NAMALWA (cell line): ENCODE measurements at regions not wholly inside any gene's neighbourhood (a gene's known extent, or its start where the extent isn't known, plus 50 kb on each side); places are given as distances from the start of the nearest gene placed in this dataset.

ENCODE experiments used
- DNase-seq: peaks from one replicate; pipeline ENCODE4 v3.0.0-alpha.2; 2015; ENCODE audit warnings: low spot score

GRCh38 chr4:179441596-179441995 is 1999.4 kb upstream of the AGA start:
- no peak for DNase-seq

- DNase-seq = no peak
Measured at GRCh38 chr4:179447308-179447707, 2005.1 kb upstream of the AGA start.

GRCh38 chr4:179465131-179465797 is 2023.0 kb upstream of the AGA start:
- no peak for DNase-seq

- DNase-seq = no peak
Measured at GRCh38 chr4:179467878-179468277, 2025.6 kb upstream of the AGA start.

GRCh38 chr4:179472164-179472563 is 2029.9 kb upstream of the AGA start:
- no peak for DNase-seq

GRCh38 chr4:179478608-179479007 is 2036.4 kb upstream of the AGA start:
- no peak for DNase-seq

GRCh38 chr4:179485781-179486180 is 2043.5 kb upstream of the AGA start:
- DNase-seq = no peak

GRCh38 chr4:179486570-179487335 is 2044.5 kb upstream of the AGA start:
- no peak for DNase-seq

- DNase-seq = no peak
Measured at GRCh38 chr4:179492260-179493080, 2050.2 kb upstream of the AGA start.

- DNase-seq = no peak
Measured at GRCh38 chr4:179503976-179504375, 2061.7 kb upstream of the AGA start.

- no peak for DNase-seq
Measured at GRCh38 chr4:179509489-179509888, 2067.3 kb upstream of the AGA start.

GRCh38 chr4:179521952-179522351 is 2079.7 kb upstream of the AGA start:
- DNase-seq = no peak

GRCh38 chr4:179530958-179531357 is 2088.7 kb upstream of the AGA start:
- no peak for DNase-seq

- DNase-seq = no peak
Measured at GRCh38 chr4:179536694-179537093, 2094.5 kb upstream of the AGA start.

GRCh38 chr4:179539641-179540040 is 2097.4 kb upstream of the AGA start:
- no peak for DNase-seq

- no peak for DNase-seq
Measured at GRCh38 chr4:179543771-179544170, 2101.5 kb upstream of the AGA start.

- DNase-seq = no peak
Measured at GRCh38 chr4:179544496-179544895, 2102.3 kb upstream of the AGA start.

GRCh38 chr4:179552131-179552530 is 2109.9 kb upstream of the AGA start:
- DNase-seq = no peak

GRCh38 chr4:179563741-179564140 is 2121.5 kb upstream of the AGA start:
- DNase-seq = no peak

- no peak for DNase-seq
Measured at GRCh38 chr4:179569549-179569948, 2127.3 kb upstream of the AGA start.

- no peak for DNase-seq
Measured at GRCh38 chr4:179582164-179582905, 2140.1 kb upstream of the AGA start.

- DNase-seq = no peak
Measured at GRCh38 chr4:179583221-179583620, 2141.0 kb upstream of the AGA start.
